NB4 (cell line): ENCODE measurements at regions not wholly inside any gene's neighbourhood (a gene's known extent, or its start where the extent isn't known, plus 50 kb on each side); places are given as distances from the start of the nearest gene placed in this dataset.

Experiments used
- POLR2A ChIP-seq: IDR thresholded peaks from 2 replicates; pipeline ENCODE4 v1.6.1; 2011; ENCODE audit warnings: mild to moderate bottlenecking; ENCODE audit not compliant: insufficient read length; ENCODE audit errors: extremely low read depth
- TF ChIP-seq, protein P1 (sequence below): IDR thresholded peaks from one replicate; pipeline ENCODE4 v1.5.1; 2012; ENCODE audit warnings: low read depth, low read length
- TF ChIP-seq, protein P2 (sequence below): IDR thresholded peaks from 2 replicates; pipeline ENCODE4 v1.6.1; 2011; ENCODE audit warnings: low read depth, low read length

DNA sequence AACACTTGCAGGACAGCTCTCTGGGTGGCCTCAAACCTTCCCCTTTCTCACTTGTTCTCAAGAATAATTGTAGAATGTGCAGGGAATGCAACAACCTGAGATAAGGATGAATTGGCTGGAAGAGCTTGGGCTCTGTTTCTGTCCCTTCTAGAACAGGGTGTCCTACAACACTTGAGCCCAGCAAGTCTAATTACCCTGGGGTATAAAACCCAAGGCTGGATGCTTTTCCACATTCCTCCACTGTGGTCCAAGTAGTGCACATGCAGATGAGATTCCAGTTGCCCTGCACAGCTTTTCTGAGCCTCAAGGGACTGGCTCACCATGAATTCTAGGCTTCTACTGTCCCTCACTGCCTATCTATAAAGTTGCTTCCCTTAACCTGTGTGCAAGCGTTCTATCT lies 140.8 kb upstream of the SPATS2L start:
- TF ChIP-seq, protein P1, sequence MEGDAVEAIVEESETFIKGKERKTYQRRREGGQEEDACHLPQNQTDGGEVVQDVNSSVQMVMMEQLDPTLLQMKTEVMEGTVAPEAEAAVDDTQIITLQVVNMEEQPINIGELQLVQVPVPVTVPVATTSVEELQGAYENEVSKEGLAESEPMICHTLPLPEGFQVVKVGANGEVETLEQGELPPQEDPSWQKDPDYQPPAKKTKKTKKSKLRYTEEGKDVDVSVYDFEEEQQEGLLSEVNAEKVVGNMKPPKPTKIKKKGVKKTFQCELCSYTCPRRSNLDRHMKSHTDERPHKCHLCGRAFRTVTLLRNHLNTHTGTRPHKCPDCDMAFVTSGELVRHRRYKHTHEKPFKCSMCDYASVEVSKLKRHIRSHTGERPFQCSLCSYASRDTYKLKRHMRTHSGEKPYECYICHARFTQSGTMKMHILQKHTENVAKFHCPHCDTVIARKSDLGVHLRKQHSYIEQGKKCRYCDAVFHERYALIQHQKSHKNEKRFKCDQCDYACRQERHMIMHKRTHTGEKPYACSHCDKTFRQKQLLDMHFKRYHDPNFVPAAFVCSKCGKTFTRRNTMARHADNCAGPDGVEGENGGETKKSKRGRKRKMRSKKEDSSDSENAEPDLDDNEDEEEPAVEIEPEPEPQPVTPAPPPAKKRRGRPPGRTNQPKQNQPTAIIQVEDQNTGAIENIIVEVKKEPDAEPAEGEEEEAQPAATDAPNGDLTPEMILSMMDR = no peak
- TF ChIP-seq POLR2A = no peak
- TF ChIP-seq, protein P2, sequence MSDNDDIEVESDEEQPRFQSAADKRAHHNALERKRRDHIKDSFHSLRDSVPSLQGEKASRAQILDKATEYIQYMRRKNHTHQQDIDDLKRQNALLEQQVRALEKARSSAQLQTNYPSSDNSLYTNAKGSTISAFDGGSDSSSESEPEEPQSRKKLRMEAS = no peak
